ENCODE measurements at regions not wholly inside any gene's neighbourhood (a gene's known extent, or its start where the extent isn't known, plus 50 kb on each side); places are given as distances from the start of the nearest gene placed in this dataset.
"Not testable (repeated sequence)": the region's sequence is repeated elsewhere in the genome, so short reads cannot be mapped to it uniquely, and the experiment has no call there.

GRCh38 chr2:59339837-59340207 is 1098.7 kb upstream of the FANCL start:
- no peak overlapping the region for H3K4me3 ChIP-seq (ENCODE audit: low read length)
- DNase-seq (ENCODE audit: low read depth), result no peak

GRCh38 chr2:59339121-59339836 is 1098.2 kb upstream of the FANCL start:
- DNase-seq (ENCODE audit: low read depth), result no peak
- H3K4me3 ChIP-seq (ENCODE audit: low read length), result no peak overlapping the region
- no peak for TF ChIP-seq CTCF (conservative IDR thresholded peaks at IDR 0.05; ENCODE audit: low read length)

More at GRCh38 chr2:59339837-59340207, 1098.7 kb upstream of the FANCL start:
- TF ChIP-seq CTCF (conservative IDR thresholded peaks at IDR 0.05; ENCODE audit: low read length), result no peak

GRCh38 chr2:59333007-59333406 is 1091.9 kb upstream of the FANCL start:
- DNase-seq (ENCODE audit: low read depth), result no peak
- TF ChIP-seq CTCF (conservative IDR thresholded peaks at IDR 0.05; ENCODE audit: low read length), result no peak
- H3K4me3 ChIP-seq (ENCODE audit: low read length), result no peak overlapping the region

GRCh38 chr2:59326581-59327365 is 1085.6 kb upstream of the FANCL start:
- not testable (repeated sequence) for H3K4me3 ChIP-seq (ENCODE audit: low read length); DNase-seq (ENCODE audit: low read depth)

- DNase-seq (ENCODE audit: low read depth), result no peak
- no peak for TF ChIP-seq CTCF (conservative IDR thresholded peaks at IDR 0.05; ENCODE audit: low read length)
- no peak overlapping the region for H3K4me3 ChIP-seq (ENCODE audit: low read length)
Observed at GRCh38 chr2:59322870-59323269, 1081.7 kb upstream of the FANCL start.

- H3K4me3 ChIP-seq (ENCODE audit: low read length), result no peak overlapping the region
- TF ChIP-seq CTCF (conservative IDR thresholded peaks at IDR 0.05; ENCODE audit: low read length), result no peak
- no peak for DNase-seq (ENCODE audit: low read depth)
Observed at GRCh38 chr2:59322005-59322404, 1080.9 kb upstream of the FANCL start.

- H3K4me3 ChIP-seq (ENCODE audit: low read length), result no peak overlapping the region
- TF ChIP-seq CTCF (conservative IDR thresholded peaks at IDR 0.05; ENCODE audit: low read length), result no peak
- DNase-seq (ENCODE audit: low read depth), result no peak
Observed at GRCh38 chr2:59314031-59314766, 1073.1 kb upstream of the FANCL start.
